SK-N-SH (cell line): ENCODE measurements at regions not wholly inside any gene's neighbourhood (a gene's known extent, or its start where the extent isn't known, plus 50 kb on each side); places are given as distances from the start of the nearest gene placed in this dataset.

Experiments used
- CTCF ChIA-PET: fragments of 300-600, 350-600 bp; formaldehyde crosslinking; extraction: SDS; loops from one replicate; lab custom pipeline; 2021; lab: Yijun Ruan, JAX
- POLR2A ChIA-PET: fragments of 350-600 bp; sonication (Branson Sonifier 250); formaldehyde crosslinking; extraction: SDS; loops from one replicate; lab custom pipeline; 2020; ENCODE audit warnings: antibody characterized with exemption, inconsistent platforms; lab: Yijun Ruan, JAX
- DNase-seq: peaks from one replicate; pipeline ENCODE4 v3.0.0; 2012
- H2AFZ ChIP-seq: fragments of 200-600 bp; sonication (generic); 2 replicates; pipeline ENCODE4 v1.8.1; 2016; ENCODE audit warnings: antibody characterized with exemption, mild to moderate bottlenecking, low read depth
- H3F3A ChIP-seq: fragments of 200-600 bp; sonication (generic); replicated peaks from 2 replicates; pipeline ENCODE3; 2016; ENCODE audit warnings: antibody characterized with exemption, mild to moderate bottlenecking; ENCODE audit not compliant: insufficient read depth
- H3K27ac ChIP-seq, 2 experiments: fragments of 200-500 bp in 1 of 2; fragments of 200-600 bp in 1 of 2; sonication (Bioruptor generic) in 1 of 2; sonication (generic), shearing (Covaris generic) in 1 of 2; 2 replicates each; pipeline versions ENCODE4 v1.5.1 to v1.6.1; 2014 to 2016; ENCODE audit warnings: low read depth in 2 of 2, inconsistent platforms in 1 of 2, low read length in 1 of 2, mild to moderate bottlenecking in 1 of 2, mixed read lengths in 1 of 2
- H3K27me3 ChIP-seq: fragments of 200-600 bp; sonication (generic), shearing (Covaris generic); 2 replicates; pipeline ENCODE4 v1.6.1; 2016; ENCODE audit warnings: mixed run types; ENCODE audit not compliant: insufficient read depth
- H3K36me3 ChIP-seq, 2 experiments: fragments of 200-500 bp in 1 of 2; fragments of 200-600 bp in 1 of 2; sonication (Bioruptor generic) in 1 of 2; sonication (generic) in 1 of 2; replicated peaks in 1 of 2; 2 replicates each; pipeline versions ENCODE3 to v1.5.1; 2014 to 2016; ENCODE audit warnings: low read length in 1 of 2, mild to moderate bottlenecking in 1 of 2; ENCODE audit not compliant: insufficient read depth in 2 of 2, control insufficient read depth in 1 of 2
- H3K4me1 ChIP-seq, 2 experiments: fragments of 200-500 bp in 1 of 2; fragments of 200-600 bp in 1 of 2; sonication (Bioruptor generic) in 1 of 2; sonication (generic), shearing (Covaris generic) in 1 of 2; 2 replicates each; pipeline versions ENCODE4 v1.5.1 to v1.6.1; 2014 to 2016; ENCODE audit warnings: low read depth in 1 of 2, low read length in 1 of 2, mixed run types in 1 of 2; ENCODE audit not compliant: insufficient read depth in 2 of 2, control insufficient read depth in 1 of 2
- H3K4me2 ChIP-seq: fragments of 200-600 bp; sonication (generic), shearing (Covaris generic); 2 replicates; pipeline ENCODE4 v1.6.1; 2017; ENCODE audit warnings: mixed run types
- H3K4me3 ChIP-seq, 2 experiments: fragments of 200-500 bp in 1 of 2; fragments of 200-600 bp in 1 of 2; sonication (Bioruptor generic) in 1 of 2; sonication (generic), shearing (Covaris generic) in 1 of 2; 2 replicates each; pipeline versions ENCODE4 v1.5.1 to v1.8.1; 2014 to 2016; ENCODE audit warnings: low read depth in 2 of 2, inconsistent platforms in 1 of 2, low read length in 1 of 2, mild to moderate bottlenecking in 1 of 2, mixed read lengths in 1 of 2, moderate library complexity in 1 of 2
- H3K79me2 ChIP-seq: fragments of 200-600 bp; sonication (generic); 2 replicates; pipeline ENCODE4 v1.8.1; 2017; ENCODE audit warnings: mild to moderate bottlenecking; ENCODE audit not compliant: insufficient read depth
- H3K9ac ChIP-seq: fragments of 200-600 bp; sonication (generic); 2 replicates; pipeline ENCODE4 v1.6.1; 2017; ENCODE audit warnings: mixed run types
- H3K9me2 ChIP-seq: fragments of 200-600 bp; sonication (generic); 2 replicates; pipeline ENCODE4 v1.6.1; 2017; ENCODE audit warnings: mixed run types
- H3K9me3 ChIP-seq: fragments of 200-600 bp; sonication (generic); 2 replicates; pipeline ENCODE4 v1.6.1; 2017; ENCODE audit warnings: mixed run types, mild to moderate bottlenecking, moderate library complexity
- H4K20me1 ChIP-seq: fragments of 200-600 bp; sonication (generic); 2 replicates; pipeline ENCODE4 v1.6.1; 2017; ENCODE audit warnings: mild to moderate bottlenecking, mixed run types; ENCODE audit not compliant: insufficient read depth
- CHD2 ChIP-seq: fragments of 150-350 bp; IDR thresholded peaks from 2 replicates; pipeline ENCODE4 v1.6.1; 2018; ENCODE audit warnings: low read length; ENCODE audit not compliant: partially characterized antibody
- ELF1 ChIP-seq: IDR thresholded peaks from 2 replicates; pipeline ENCODE4 v1.4.0; 2012
- EP300 ChIP-seq, 2 experiments: IDR thresholded peaks; 2 replicates each; pipeline versions ENCODE4 v1.4.0 to v1.6.1; 2012; ENCODE audit warnings: borderline replicate concordance in 1 of 2, low read depth in 1 of 2, low read length in 1 of 2
- FOSL2 ChIP-seq: IDR thresholded peaks from 2 replicates; pipeline ENCODE4 v1.4.0; 2012; ENCODE audit warnings: low read depth, mild to moderate bottlenecking, moderate library complexity, borderline replicate concordance
- FOXJ3 ChIP-seq: sonication (generic); formaldehyde crosslinking; IDR thresholded peaks from 2 replicates; pipeline ENCODE4 v1.5.1; 2020; ENCODE audit warnings: mild to moderate bottlenecking, missing genetic modification reagents
- GABPA ChIP-seq: IDR thresholded peaks from 2 replicates; pipeline ENCODE4 v1.4.0; 2012; ENCODE audit warnings: low read depth, mild to moderate bottlenecking
- IRF3 ChIP-seq: fragments of 150-350 bp; IDR thresholded peaks from 2 replicates; pipeline ENCODE4 v1.6.1; 2016; ENCODE audit warnings: mild to moderate bottlenecking, low read depth, low read length
- MAX ChIP-seq: IDR thresholded peaks from 2 replicates; pipeline ENCODE4 v1.4.0; 2012; ENCODE audit warnings: low read depth
- MXI1 ChIP-seq: IDR thresholded peaks from 2 replicates; pipeline ENCODE4 v1.6.1; 2012; ENCODE audit warnings: mild to moderate bottlenecking, low read depth, low read length, improper control_type of control experiment
- NFIC ChIP-seq: IDR thresholded peaks from 2 replicates; pipeline ENCODE4 v1.4.0; 2012; ENCODE audit warnings: borderline replicate concordance
- NRF1 ChIP-seq: IDR thresholded peaks from 2 replicates; pipeline ENCODE4 v1.6.1; 2012; ENCODE audit warnings: low read depth, mild to moderate bottlenecking, low read length
- POLR2AphosphoS5 ChIP-seq: IDR thresholded peaks from 2 replicates; pipeline ENCODE4 v1.6.1; 2012; ENCODE audit warnings: low read depth, low read length
- REST ChIP-seq: IDR thresholded peaks from 2 replicates; pipeline ENCODE4 v1.6.1; 2012; ENCODE audit warnings: mild to moderate bottlenecking, low read depth, low read length, moderate library complexity
- RFX5 ChIP-seq: IDR thresholded peaks from 2 replicates; pipeline ENCODE4 v1.6.1; 2012; ENCODE audit warnings: mild to moderate bottlenecking, improper control_type of control experiment, low read length
- SIN3A ChIP-seq: IDR thresholded peaks from 2 replicates; pipeline ENCODE4 v1.6.1; 2012; ENCODE audit warnings: low read depth, mild to moderate bottlenecking, low read length, moderate library complexity, borderline replicate concordance
- TAF1 ChIP-seq: IDR thresholded peaks from 2 replicates; pipeline ENCODE4 v1.6.1; 2012; ENCODE audit warnings: low read depth, mild to moderate bottlenecking, low read length, moderate library complexity, borderline replicate concordance
- TCF12 ChIP-seq: IDR thresholded peaks from 2 replicates; pipeline ENCODE4 v1.4.0; 2012
- WGBS: methylation state at CpG from one replicate; pipeline ENCODE4 v1.1.6; 2017; ENCODE audit warnings: low lambda C conversion rate; 5-methylcytosine and 5-hydroxymethylcytosine counted together

- CTCF ChIA-PET, result no interaction called here
- Histone ChIP-seq H3K4me3 (no peak overlapping the region), H3K27me3 (peaks cover 20% of the 10 kb centered on the region), H3K79me2 (no peaks in the 10 kb centered on the region), H3K9ac (no peak overlapping the region), H2AFZ (no peak overlapping the region), H3F3A (peaks cover 8% of the 10 kb centered on the region), H4K20me1 (no peaks in the 10 kb centered on the region), H3K9me2 (no peaks in the 10 kb centered on the region), H3K27ac (no peak overlapping the region), H3K4me1 (0 out of 4 replicates have a peak, but pooled peaks cover 0 to under 1% of the 10 kb centered on the region in 2 experiments), H3K36me3 (no peaks in the 10 kb centered on the region), H3K9me3 (0 out of 2 replicates have a peak, but pooled peaks cover 13% of the 10 kb centered on the region), H3K4me2 (no peak overlapping the region)
- DNase-seq, result no peak
- TF ChIP-seq NRF1 (no peak), ELF1 (no peak), TCF12 (0 out of 2 replicates have a peak, but pooled peaks have one; percentile 9), EP300 (IDR thresholded peaks at IDR 0.05; ENCODE audit: borderline replicate concordance in 1 of 2, low read depth in 1 of 2, low read length in 1 of 2) (no peak)
- TF ChIP-seq, all 33 proteins: peak for 1
- POLR2A ChIA-PET, result no interaction called here
- 26% methylated on average over 1 of the region's 1 CpG for WGBS
These were observed 174.2 kb upstream of the OSR1 start for GRCh38 chr2:19532547-19533196.

GRCh38 chr2:19529677-19530076 is 171.3 kb upstream of the OSR1 start:
- Histone ChIP-seq H3K4me1 (no peaks in the 10 kb centered on the region), H3K4me3 (no peak overlapping the region), H4K20me1 (no peaks in the 10 kb centered on the region)
- no peak for TF ChIP-seq CHD2
- TF ChIP-seq REST, result no peak
- TF ChIP-seq MXI1, result no peak
- no peak for TF ChIP-seq SIN3A
- no peak for TF ChIP-seq TCF12
- TF ChIP-seq EP300 (IDR thresholded peaks at IDR 0.05; ENCODE audit: borderline replicate concordance in 1 of 2, low read depth in 1 of 2, low read length in 1 of 2), result no peak
- TF ChIP-seq TAF1, result no peak
- TF ChIP-seq FOXJ3 (CRISPR knock-in tag), result no peak
- no peak for TF ChIP-seq NRF1
- no peak for TF ChIP-seq FOSL2
- no peak for TF ChIP-seq NFIC
- no peak for TF ChIP-seq IRF3
- TF ChIP-seq RFX5, result no peak
- no peak for TF ChIP-seq MAX
- no peak for TF ChIP-seq GABPA
- TF ChIP-seq POLR2AphosphoS5, result no peak
- TF ChIP-seq, all 33 proteins: peak for 0
- no peaks in the 10 kb centered on the region for H3K79me2 ChIP-seq
- POLR2A ChIA-PET, result no interaction called here
- no peak overlapping the region for H2AFZ ChIP-seq
- no peak overlapping the region for H3K27ac ChIP-seq
- no peak for DNase-seq
- CTCF ChIA-PET, result no interaction called here
- no peak overlapping the region for H3K9ac ChIP-seq
- H3K9me3 ChIP-seq, result 0 out of 2 replicates have a peak, but pooled peaks cover 9% of the 10 kb centered on the region
- H3F3A ChIP-seq, result no peaks in the 10 kb centered on the region
- no peak overlapping the region for H3K4me2 ChIP-seq
- no peaks in the 10 kb centered on the region for H3K9me2 ChIP-seq
- WGBS, result 11% methylated on average over 3 of the region's 3 CpGs
- peaks cover 28% of the 10 kb centered on the region for H3K27me3 ChIP-seq
- no peaks in the 10 kb centered on the region for H3K36me3 ChIP-seq
